B cell (primary cell): ENCODE measurements at regions not wholly inside any gene's neighbourhood (a gene's known extent, or its start where the extent isn't known, plus 50 kb on each side); places are given as distances from the start of the nearest gene placed in this dataset.

Experiments used
- CTCF ChIP-seq: fragments of 200-600 bp; IDR thresholded peaks from one replicate; pipeline ENCODE4 v1.8.0; 2022; ENCODE audit warnings: antibody characterized with exemption, mild to moderate bottlenecking
- EZH2 ChIP-seq: IDR thresholded peaks from 2 replicates; pipeline ENCODE4 v1.6.1; 2012; ENCODE audit warnings: borderline replicate concordance, low read depth, mild to moderate bottlenecking, moderate library complexity, low read length; ENCODE audit not compliant: insufficient read depth, poor library complexity, severe bottlenecking

- TF ChIP-seq CTCF (no peak), EZH2 (no peak)
Measured at GRCh38 chr18:61198486-61198885, 134.7 kb upstream of the CDH20 start.
